Stimulated activated naive CD8-positive, alpha-beta T cell treated with anti-CD3 and anti-CD28 coated beads, Interleukin-15, amount 100 ng/mL, for 72 hours (primary cell): ENCODE measurements at regions not wholly inside any gene's neighbourhood (a gene's known extent, or its start where the extent isn't known, plus 50 kb on each side); places are given as distances from the start of the nearest gene placed in this dataset.

Experiments used
- ATAC-seq: fragments of 150-1000 bp; cut with Tn5 transposase; 2 replicates; pipeline ENCODE4 v1.10.0; 2021; ENCODE audit warnings: mild to moderate bottlenecking, moderate library complexity
- DNase-seq, 2 donors: peaks; one replicate each; pipeline ENCODE4 v3.0.0; 2021 to 2022
- H3K27ac Mint-ChIP-seq, 2 donors: one replicate each; pipeline ENCODE4 v1.8.0; 2022; ENCODE audit warnings: mild to moderate bottlenecking in 2 of 2, mixed read lengths in 2 of 2, moderate library complexity in 2 of 2
- H3K27me3 Mint-ChIP-seq: one replicate; pipeline ENCODE4 v1.8.0; 2022; ENCODE audit warnings: mixed read lengths
- H3K4me1 Mint-ChIP-seq: one replicate; pipeline ENCODE4 v1.8.0; 2022; ENCODE audit warnings: mild to moderate bottlenecking, mixed read lengths
- H3K4me3 Mint-ChIP-seq, 2 donors: one replicate each; pipeline ENCODE4 v1.8.0; 2022; ENCODE audit warnings: mild to moderate bottlenecking in 2 of 2, mixed read lengths in 2 of 2, moderate library complexity in 1 of 2
- H3K9me3 Mint-ChIP-seq, 2 donors: one replicate each; pipeline ENCODE4 v1.8.0; 2022; ENCODE audit warnings: mixed read lengths in 2 of 2

GRCh38 chr1:98458511-98459485 is 202.7 kb upstream of the SNX7 start:
- no peak overlapping the region for H3K27ac Mint-ChIP-seq
- ATAC-seq (no peak), DNase-seq (no peak)
- H3K4me3 Mint-ChIP-seq: no peak overlapping the region
- no peaks in the 10 kb centered on the region for H3K27me3 Mint-ChIP-seq
- no peaks in the 10 kb centered on the region for H3K4me1 Mint-ChIP-seq
- no peaks in the 10 kb centered on the region for H3K9me3 Mint-ChIP-seq

DNA sequence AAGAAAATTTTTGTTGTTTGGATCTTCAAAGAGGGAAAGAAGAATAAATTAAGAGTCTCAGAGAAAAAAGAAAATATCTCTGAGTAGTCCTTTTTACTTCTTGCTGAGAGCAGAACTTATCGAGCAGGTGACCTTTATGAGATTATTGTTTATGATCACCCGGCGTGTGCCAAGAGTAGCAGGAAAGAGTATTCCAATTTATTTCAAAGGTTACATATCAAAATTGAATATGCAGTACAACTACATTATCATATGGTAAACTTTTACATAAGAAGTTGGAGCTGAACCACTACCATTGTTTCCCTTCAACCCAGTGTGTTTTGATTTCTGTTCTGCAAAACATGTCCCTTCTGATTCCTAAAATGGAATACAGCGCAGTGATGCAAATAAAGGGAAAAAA is 204.3 kb upstream of the SNX7 start:
- no peaks in the 10 kb centered on the region for H3K27me3 Mint-ChIP-seq
- H3K4me1 Mint-ChIP-seq: no peaks in the 10 kb centered on the region
- H3K27ac Mint-ChIP-seq: no peak overlapping the region
- no peaks in the 10 kb centered on the region for H3K9me3 Mint-ChIP-seq
- DNase-seq: no peak
- no peak for ATAC-seq
- no peak overlapping the region for H3K4me3 Mint-ChIP-seq

DNA sequence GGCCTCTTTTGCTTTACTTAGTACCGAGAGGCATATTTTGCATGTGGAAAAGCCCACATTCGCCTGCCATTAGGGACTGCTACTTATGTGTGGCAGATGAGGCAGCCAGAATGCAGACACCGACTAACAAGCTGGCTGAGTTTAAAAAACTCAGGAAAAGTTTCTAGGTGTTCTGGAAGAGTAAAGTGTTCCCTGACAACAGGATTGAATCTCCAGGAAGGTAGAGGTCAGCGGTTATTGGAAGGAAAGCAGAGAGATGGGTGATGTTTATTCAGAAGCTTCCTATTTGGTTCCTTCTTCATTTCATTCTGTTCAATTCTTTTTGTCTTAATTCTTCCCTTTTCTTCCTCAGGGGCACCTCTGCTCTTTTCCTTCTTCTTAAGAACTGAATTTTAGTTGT is 206.9 kb upstream of the SNX7 start:
- DNase-seq: no peak
- H3K9me3 Mint-ChIP-seq: no peaks in the 10 kb centered on the region
- H3K4me3 Mint-ChIP-seq: no peak overlapping the region
- no peaks in the 10 kb centered on the region for H3K27me3 Mint-ChIP-seq
- H3K27ac Mint-ChIP-seq: no peak overlapping the region
- ATAC-seq: no peak
- H3K4me1 Mint-ChIP-seq: no peaks in the 10 kb centered on the region

DNA sequence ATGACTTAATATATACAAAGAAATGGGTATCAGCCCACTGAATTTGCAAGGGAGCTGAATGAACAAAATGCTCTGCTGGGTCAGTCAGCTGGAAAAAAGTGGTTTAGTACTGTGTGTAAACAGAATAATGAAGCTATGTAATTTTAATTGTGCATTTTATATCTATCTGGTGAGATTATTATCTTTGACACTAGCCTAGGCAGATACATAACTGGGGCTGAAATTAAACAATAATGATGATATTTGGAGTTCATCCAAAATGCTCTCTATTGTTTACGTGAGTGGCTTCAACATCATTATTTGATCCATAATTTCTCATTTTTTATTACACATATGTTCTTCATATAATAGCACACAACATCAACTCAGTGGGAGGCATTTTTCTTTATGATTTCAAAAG is 208.5 kb upstream of the SNX7 start:
- Mint-ChIP-seq H3K4me1 (no peaks in the 10 kb centered on the region), H3K27me3 (no peaks in the 10 kb centered on the region), H3K9me3 (no peaks in the 10 kb centered on the region), H3K27ac (no peak overlapping the region), H3K4me3 (no peak overlapping the region)
- no peak for DNase-seq
- no peak for ATAC-seq

DNA sequence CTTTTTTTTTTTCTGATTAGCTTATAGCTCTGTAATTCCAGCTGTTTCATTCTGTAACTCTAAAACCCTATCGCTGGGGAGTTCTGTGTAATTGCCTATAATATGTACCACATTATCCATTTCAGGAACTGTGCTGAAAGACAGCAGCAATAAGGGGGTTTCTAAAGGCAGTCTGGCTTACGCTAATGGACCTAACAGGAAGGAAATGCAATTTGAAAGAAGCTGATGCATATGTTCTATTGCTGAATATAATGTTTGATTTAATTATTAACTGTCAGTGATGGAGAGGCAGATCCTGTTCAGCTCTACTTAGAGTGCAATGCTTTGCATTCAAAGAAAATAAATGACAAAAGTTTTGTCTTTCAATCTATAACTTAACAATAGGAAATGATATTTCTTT is 209.4 kb upstream of the SNX7 start:
- Mint-ChIP-seq H3K4me3 (no peak overlapping the region), H3K4me1 (no peaks in the 10 kb centered on the region), H3K27me3 (no peaks in the 10 kb centered on the region), H3K9me3 (no peaks in the 10 kb centered on the region), H3K27ac (no peak overlapping the region)
- no peak for DNase-seq
- no peak for ATAC-seq

- H3K9me3 Mint-ChIP-seq: no peaks in the 10 kb centered on the region
- no peak overlapping the region for H3K27ac Mint-ChIP-seq
- no peak for ATAC-seq
- no peaks in the 10 kb centered on the region for H3K4me1 Mint-ChIP-seq
- no peak overlapping the region for H3K4me3 Mint-ChIP-seq
- DNase-seq: no peak
- no peaks in the 10 kb centered on the region for H3K27me3 Mint-ChIP-seq
These were observed 220.2 kb upstream of the SNX7 start for GRCh38 chr1:98441281-98441680.

- Mint-ChIP-seq H3K4me1 (no peaks in the 10 kb centered on the region), H3K27me3 (no peaks in the 10 kb centered on the region), H3K27ac (no peak overlapping the region), H3K9me3 (no peaks in the 10 kb centered on the region), H3K4me3 (no peak overlapping the region)
- no peak for ATAC-seq
- DNase-seq: no peak
These were observed 222.1 kb upstream of the SNX7 start for GRCh38 chr1:98439471-98439870.

GRCh38 chr1:98437540-98437939 is 224.0 kb upstream of the SNX7 start:
- no peaks in the 10 kb centered on the region for H3K27me3 Mint-ChIP-seq

GRCh38 chr1:98437011-98437410 is 224.5 kb upstream of the SNX7 start:
- H3K4me3 Mint-ChIP-seq: no peak overlapping the region

More at GRCh38 chr1:98437540-98437939, 224.0 kb upstream of the SNX7 start:
- no peaks in the 10 kb centered on the region for H3K4me1 Mint-ChIP-seq
- no peak overlapping the region for H3K4me3 Mint-ChIP-seq
- no peak overlapping the region for H3K27ac Mint-ChIP-seq
- no peaks in the 10 kb centered on the region for H3K9me3 Mint-ChIP-seq
- DNase-seq (no peak), ATAC-seq (no peak)

DNA sequence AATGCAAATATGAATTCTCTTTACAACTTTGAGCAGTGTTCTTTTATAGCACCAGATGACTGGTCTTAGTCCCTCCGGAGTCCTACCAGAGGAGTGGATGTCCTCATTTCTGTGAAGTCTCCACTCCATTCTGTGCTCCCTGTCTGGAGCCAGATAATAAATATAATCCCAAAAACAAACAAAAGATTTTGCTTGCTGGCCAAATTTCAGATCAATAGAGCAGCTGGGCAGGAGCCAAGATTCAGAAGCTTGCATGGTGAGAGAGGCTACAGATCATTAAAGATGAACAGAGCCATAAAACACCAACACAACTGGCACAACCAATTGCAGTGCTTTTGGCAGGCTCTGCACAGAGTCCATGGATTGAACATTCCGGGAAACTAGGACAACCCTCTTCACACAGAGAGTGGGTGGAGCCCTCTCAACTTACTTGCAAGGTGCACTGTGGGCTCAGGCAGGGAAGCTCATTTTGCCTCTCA is 231.5 kb upstream of the SNX7 start:
- Mint-ChIP-seq H3K4me1 (no peaks in the 10 kb centered on the region), H3K4me3 (no peak overlapping the region), H3K27ac (no peak overlapping the region), H3K9me3 (no peaks in the 10 kb centered on the region), H3K27me3 (no peaks in the 10 kb centered on the region)
- DNase-seq (no peak), ATAC-seq (no peak)

More at GRCh38 chr1:98437011-98437410, 224.5 kb upstream of the SNX7 start:
- no peak for ATAC-seq
- Mint-ChIP-seq H3K4me1 (no peaks in the 10 kb centered on the region), H3K27me3 (no peaks in the 10 kb centered on the region), H3K9me3 (no peaks in the 10 kb centered on the region), H3K27ac (no peak overlapping the region)
- DNase-seq: no peak

- no peak for ATAC-seq
- Mint-ChIP-seq H3K4me1 (no peaks in the 10 kb centered on the region), H3K27me3 (no peaks in the 10 kb centered on the region), H3K9me3 (no peaks in the 10 kb centered on the region), H3K27ac (no peak overlapping the region), H3K4me3 (no peak overlapping the region)
- no peak for DNase-seq
These were observed 232.7 kb upstream of the SNX7 start for GRCh38 chr1:98428864-98429263.

GRCh38 chr1:98427664-98428063 is 233.9 kb upstream of the SNX7 start:
- Mint-ChIP-seq H3K27me3 (no peaks in the 10 kb centered on the region), H3K9me3 (no peaks in the 10 kb centered on the region), H3K27ac (no peak overlapping the region), H3K4me3 (no peak overlapping the region), H3K4me1 (no peaks in the 10 kb centered on the region)
- no peak for ATAC-seq
- no peak for DNase-seq

GRCh38 chr1:98426092-98426491 is 235.4 kb upstream of the SNX7 start:
- H3K9me3 Mint-ChIP-seq: no peaks in the 10 kb centered on the region
- H3K27ac Mint-ChIP-seq: no peak overlapping the region
- H3K4me1 Mint-ChIP-seq: no peaks in the 10 kb centered on the region
- DNase-seq: no peak
- ATAC-seq: no peak
- H3K27me3 Mint-ChIP-seq: no peaks in the 10 kb centered on the region
- no peak overlapping the region for H3K4me3 Mint-ChIP-seq

DNA sequence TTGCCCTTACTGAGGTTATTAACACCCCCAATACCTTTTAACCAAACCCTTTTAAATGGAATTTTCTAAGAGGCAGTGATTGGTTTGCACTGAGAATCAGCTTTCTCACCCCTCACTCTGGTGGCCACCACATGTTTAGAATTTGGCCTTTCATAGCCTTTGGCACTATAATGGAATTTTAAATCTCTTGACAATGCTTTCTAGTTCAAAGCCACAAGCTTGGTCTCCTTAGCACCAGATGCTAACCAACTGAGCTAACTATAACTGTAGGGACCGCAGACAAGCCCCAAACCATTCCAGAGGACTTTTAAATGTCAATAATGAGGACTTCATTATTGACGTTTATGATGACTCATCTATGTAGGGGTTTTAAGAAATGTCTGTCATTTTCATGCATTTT is 238.7 kb upstream of the SNX7 start:
- Mint-ChIP-seq H3K4me3 (no peak overlapping the region), H3K27ac (no peak overlapping the region), H3K9me3 (no peaks in the 10 kb centered on the region), H3K4me1 (no peaks in the 10 kb centered on the region), H3K27me3 (no peaks in the 10 kb centered on the region)
- DNase-seq: no peak
- no peak for ATAC-seq

DNA sequence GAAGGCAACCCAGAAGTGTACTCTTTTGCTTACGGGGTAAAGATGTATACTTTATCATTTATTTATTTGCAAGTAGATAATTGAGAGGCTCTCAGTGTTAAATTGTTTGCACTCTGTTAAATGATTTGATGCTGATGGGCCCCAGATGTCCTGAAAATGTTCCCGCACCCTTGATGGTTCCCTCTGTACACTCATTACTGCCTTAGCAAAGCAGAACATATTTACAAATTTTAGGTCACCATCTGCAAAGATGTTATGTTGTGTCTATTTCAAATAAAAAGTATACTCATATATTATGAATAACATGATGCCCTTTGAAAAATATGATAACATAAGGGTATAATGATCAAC is 240.5 kb upstream of the SNX7 start:
- H3K27me3 Mint-ChIP-seq: no peaks in the 10 kb centered on the region
- no peaks in the 10 kb centered on the region for H3K9me3 Mint-ChIP-seq
- H3K4me1 Mint-ChIP-seq: no peaks in the 10 kb centered on the region
- no peak for DNase-seq
- no peak overlapping the region for H3K27ac Mint-ChIP-seq
- no peak for ATAC-seq
- no peak overlapping the region for H3K4me3 Mint-ChIP-seq

DNA sequence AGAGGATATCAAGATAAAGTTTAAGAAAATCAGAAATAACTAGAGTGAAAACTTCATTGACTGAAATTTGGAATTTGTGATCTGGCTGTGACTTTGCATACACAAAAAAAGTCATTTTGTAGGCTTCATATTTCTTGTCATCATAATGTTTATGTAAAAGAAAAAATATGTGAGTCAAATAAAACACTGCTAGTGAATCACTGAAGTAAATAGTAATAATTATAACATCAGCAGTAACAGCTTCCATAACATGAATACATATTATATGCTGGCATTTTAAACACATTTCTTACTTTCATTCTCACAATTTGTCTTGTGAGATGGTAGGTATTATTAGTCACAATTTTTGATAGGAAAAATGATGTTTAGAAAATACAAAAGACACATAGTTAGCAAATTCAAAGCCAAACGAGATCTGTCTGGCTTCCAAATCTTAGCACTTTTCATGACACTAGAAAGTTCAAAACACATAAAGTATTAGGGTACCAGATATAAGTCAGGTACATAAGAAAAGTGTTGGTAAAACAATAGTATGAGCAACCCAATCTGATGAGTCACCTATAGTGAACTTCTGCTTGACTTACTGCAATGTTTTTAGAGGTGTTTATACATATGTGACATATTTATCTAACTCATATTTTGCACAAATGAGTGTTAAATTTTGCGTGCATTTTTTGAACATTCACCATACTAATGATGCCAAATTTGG is 241.0 kb upstream of the SNX7 start:
- H3K4me3 Mint-ChIP-seq: no peak overlapping the region
- no peaks in the 10 kb centered on the region for H3K9me3 Mint-ChIP-seq
- no peak overlapping the region for H3K27ac Mint-ChIP-seq
- no peaks in the 10 kb centered on the region for H3K4me1 Mint-ChIP-seq
- DNase-seq (no peak), ATAC-seq (no peak)
- no peaks in the 10 kb centered on the region for H3K27me3 Mint-ChIP-seq
